ENCODE measurements at regions not wholly inside any gene's neighbourhood (a gene's known extent, or its start where the extent isn't known, plus 50 kb on each side); places are given as distances from the start of the nearest gene placed in this dataset.

DNA sequence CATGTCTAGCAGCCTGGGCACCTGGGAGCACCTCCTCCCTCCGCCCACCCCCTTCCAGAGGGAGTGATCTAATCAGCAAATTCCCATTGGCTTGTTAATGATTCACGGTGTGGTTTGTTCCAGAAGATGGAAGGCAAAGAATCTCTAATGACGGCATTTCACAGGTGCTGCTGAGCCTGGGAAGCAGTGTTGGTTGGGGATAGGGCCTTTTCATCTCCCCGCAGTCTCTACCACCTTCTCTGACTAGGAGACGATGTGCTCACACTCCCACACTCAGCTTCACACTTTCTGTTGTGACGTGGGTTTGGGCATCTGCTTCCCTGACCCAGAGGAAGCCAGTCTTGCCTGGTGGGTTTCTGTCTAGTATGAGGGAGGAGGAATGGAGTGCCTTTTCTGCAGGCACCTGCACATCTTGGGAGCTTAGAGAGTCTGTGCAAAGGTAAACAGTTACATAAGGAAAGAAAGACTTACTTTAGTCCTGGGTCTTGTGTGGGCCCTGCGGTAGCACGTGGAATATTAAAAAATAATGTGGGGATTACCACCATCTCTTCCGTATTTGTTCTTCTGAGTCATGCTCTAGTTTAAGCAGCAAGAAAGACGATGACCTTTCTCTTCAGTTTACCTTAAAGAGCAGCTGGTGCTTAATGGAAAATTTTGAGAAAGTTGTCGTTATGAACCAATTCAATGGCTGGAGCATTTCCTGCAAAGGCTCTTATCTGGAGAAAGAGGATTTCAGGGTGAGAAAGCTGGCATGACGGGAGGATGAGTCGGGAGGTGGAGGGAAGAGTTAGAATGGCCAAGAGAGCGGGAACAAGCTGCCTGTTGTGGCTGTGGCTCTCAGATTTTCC is 70.6 kb upstream of the ARHGAP5 start (continued):
- TF ChIP-seq, protein P1, sequence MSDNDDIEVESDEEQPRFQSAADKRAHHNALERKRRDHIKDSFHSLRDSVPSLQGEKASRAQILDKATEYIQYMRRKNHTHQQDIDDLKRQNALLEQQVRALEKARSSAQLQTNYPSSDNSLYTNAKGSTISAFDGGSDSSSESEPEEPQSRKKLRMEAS (IDR thresholded peaks at IDR 0.05) = peak; percentile 98
- TF ChIP-seq HOXA7 (CRISPR knock-in tag; IDR thresholded peaks at IDR 0.05) (no peak), CEBPB (IDR thresholded peaks at IDR 0.05) (no peak), PHF8 (IDR thresholded peaks at IDR 0.05; ENCODE audit: borderline replicate concordance, low read depth) (no peak), ZNF302 (CRISPR knock-in tag; IDR thresholded peaks at IDR 0.05) (0 out of 2 replicates have a peak, but pooled peaks have one; percentile 64), GATA3 (IDR thresholded peaks at IDR 0.05; ENCODE audit: borderline replicate concordance) (peak; percentile 83; the same call in 1 of the 2 replicates), HOXB13 (CRISPR knock-in tag; IDR thresholded peaks at IDR 0.05; ENCODE audit: low read depth) (peak; percentile 87; the same call in 1 of the 2 replicates), HDAC2 (IDR thresholded peaks at IDR 0.05) (no peak), NR3C1 (IDR thresholded peaks at IDR 0.05) (no peak), MYC (IDR thresholded peaks at IDR 0.05; ENCODE audit: borderline replicate concordance, low read length) (peak; percentile 59; the same call in 1 of the 2 replicates), POLR2A (IDR thresholded peaks at IDR 0.05; ENCODE audit: low read length) (no peak), NFE2L2 (conservative IDR thresholded peaks at IDR 0.05; ENCODE audit: low read length) (no peak), NPAS2 (CRISPR knock-in tag; IDR thresholded peaks at IDR 0.05; ENCODE audit: borderline replicate concordance) (no peak), ZC3H11A (IDR thresholded peaks at IDR 0.05) (no peak), ESRRA (IDR thresholded peaks at IDR 0.05; ENCODE audit: borderline replicate concordance, low read length) (no peak), TFCP2L1 (CRISPR knock-in tag; IDR thresholded peaks at IDR 0.05) (no peak), SMC3 (IDR thresholded peaks at IDR 0.05) (peak; percentile 36; the same call in 2 of the 3 replicates), RARB (CRISPR knock-in tag; IDR thresholded peaks at IDR 0.05) (no peak), ZSCAN20 (CRISPR knock-in tag; IDR thresholded peaks at IDR 0.05) (peak; percentile 69; the same call in 1 of the 2 replicates), CBX2 (IDR thresholded peaks at IDR 0.05; ENCODE audit: borderline replicate concordance, low read depth) (no peak), KDM1A (IDR thresholded peaks at IDR 0.05; ENCODE audit: low read depth) (no peak), MAFK (IDR thresholded peaks at IDR 0.05; ENCODE audit: partially characterized antibody) (peak; percentile 3), TP53 (CRISPR knock-in tag; IDR thresholded peaks at IDR 0.05) (no peak), SREBF2 (IDR thresholded peaks at IDR 0.05) (no peak), EHMT2 (IDR thresholded peaks at IDR 0.05; ENCODE audit: low read depth) (no peak), CHD2 (IDR thresholded peaks at IDR 0.05; ENCODE audit: low read length, partially characterized antibody) (no peak), EHF (CRISPR knock-in tag; IDR thresholded peaks at IDR 0.05) (peak; percentile 85; the same call in 1 of the 2 replicates), ZFP36 (IDR thresholded peaks at IDR 0.05; ENCODE audit: borderline replicate concordance, partially characterized antibody) (no peak), JUNB (IDR thresholded peaks at IDR 0.05) (peak; percentile 91)
- TF ChIP-seq, protein P2, sequence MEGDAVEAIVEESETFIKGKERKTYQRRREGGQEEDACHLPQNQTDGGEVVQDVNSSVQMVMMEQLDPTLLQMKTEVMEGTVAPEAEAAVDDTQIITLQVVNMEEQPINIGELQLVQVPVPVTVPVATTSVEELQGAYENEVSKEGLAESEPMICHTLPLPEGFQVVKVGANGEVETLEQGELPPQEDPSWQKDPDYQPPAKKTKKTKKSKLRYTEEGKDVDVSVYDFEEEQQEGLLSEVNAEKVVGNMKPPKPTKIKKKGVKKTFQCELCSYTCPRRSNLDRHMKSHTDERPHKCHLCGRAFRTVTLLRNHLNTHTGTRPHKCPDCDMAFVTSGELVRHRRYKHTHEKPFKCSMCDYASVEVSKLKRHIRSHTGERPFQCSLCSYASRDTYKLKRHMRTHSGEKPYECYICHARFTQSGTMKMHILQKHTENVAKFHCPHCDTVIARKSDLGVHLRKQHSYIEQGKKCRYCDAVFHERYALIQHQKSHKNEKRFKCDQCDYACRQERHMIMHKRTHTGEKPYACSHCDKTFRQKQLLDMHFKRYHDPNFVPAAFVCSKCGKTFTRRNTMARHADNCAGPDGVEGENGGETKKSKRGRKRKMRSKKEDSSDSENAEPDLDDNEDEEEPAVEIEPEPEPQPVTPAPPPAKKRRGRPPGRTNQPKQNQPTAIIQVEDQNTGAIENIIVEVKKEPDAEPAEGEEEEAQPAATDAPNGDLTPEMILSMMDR (IDR thresholded peaks at IDR 0.05) = no peak
- TF ChIP-seq, protein P3, sequence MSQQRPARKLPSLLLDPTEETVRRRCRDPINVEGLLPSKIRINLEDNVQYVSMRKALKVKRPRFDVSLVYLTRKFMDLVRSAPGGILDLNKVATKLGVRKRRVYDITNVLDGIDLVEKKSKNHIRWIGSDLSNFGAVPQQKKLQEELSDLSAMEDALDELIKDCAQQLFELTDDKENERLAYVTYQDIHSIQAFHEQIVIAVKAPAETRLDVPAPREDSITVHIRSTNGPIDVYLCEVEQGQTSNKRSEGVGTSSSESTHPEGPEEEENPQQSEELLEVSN (IDR thresholded peaks at IDR 0.05; ENCODE audit: borderline replicate concordance, low read depth) = peak; percentile 88
- TF ChIP-seq, protein P4, sequence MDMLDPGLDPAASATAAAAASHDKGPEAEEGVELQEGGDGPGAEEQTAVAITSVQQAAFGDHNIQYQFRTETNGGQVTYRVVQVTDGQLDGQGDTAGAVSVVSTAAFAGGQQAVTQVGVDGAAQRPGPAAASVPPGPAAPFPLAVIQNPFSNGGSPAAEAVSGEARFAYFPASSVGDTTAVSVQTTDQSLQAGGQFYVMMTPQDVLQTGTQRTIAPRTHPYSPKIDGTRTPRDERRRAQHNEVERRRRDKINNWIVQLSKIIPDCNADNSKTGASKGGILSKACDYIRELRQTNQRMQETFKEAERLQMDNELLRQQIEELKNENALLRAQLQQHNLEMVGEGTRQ (IDR thresholded peaks at IDR 0.05) = no peak
- TF ChIP-seq, protein P5, sequence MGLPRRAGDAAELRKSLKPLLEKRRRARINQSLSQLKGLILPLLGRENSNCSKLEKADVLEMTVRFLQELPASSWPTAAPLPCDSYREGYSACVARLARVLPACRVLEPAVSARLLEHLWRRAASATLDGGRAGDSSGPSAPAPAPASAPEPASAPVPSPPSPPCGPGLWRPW (IDR thresholded peaks at IDR 0.05) = no peak
- TF ChIP-seq, protein P6, sequence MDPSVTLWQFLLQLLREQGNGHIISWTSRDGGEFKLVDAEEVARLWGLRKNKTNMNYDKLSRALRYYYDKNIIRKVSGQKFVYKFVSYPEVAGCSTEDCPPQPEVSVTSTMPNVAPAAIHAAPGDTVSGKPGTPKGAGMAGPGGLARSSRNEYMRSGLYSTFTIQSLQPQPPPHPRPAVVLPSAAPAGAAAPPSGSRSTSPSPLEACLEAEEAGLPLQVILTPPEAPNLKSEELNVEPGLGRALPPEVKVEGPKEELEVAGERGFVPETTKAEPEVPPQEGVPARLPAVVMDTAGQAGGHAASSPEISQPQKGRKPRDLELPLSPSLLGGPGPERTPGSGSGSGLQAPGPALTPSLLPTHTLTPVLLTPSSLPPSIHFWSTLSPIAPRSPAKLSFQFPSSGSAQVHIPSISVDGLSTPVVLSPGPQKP (IDR thresholded peaks at IDR 0.05; ENCODE audit: low read depth, low read length) = no peak
- TF ChIP-seq, protein P7, sequence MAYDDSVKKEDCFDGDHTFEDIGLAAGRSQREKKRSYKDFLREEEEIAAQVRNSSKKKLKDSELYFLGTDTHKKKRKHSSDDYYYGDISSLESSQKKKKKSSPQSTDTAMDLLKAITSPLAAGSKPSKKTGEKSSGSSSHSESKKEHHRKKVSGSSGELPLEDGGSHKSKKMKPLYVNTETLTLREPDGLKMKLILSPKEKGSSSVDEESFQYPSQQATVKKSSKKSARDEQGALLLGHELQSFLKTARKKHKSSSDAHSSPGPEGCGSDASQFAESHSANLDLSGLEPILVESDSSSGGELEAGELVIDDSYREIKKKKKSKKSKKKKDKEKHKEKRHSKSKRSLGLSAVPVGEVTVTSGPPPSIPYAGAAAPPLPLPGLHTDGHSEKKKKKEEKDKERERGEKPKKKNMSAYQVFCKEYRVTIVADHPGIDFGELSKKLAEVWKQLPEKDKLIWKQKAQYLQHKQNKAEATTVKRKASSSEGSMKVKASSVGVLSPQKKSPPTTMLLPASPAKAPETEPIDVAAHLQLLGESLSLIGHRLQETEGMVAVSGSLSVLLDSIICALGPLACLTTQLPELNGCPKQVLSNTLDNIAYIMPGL (CRISPR knock-in tag; IDR thresholded peaks at IDR 0.05; ENCODE audit: borderline replicate concordance) = no peak
- TF ChIP-seq, protein P8, sequence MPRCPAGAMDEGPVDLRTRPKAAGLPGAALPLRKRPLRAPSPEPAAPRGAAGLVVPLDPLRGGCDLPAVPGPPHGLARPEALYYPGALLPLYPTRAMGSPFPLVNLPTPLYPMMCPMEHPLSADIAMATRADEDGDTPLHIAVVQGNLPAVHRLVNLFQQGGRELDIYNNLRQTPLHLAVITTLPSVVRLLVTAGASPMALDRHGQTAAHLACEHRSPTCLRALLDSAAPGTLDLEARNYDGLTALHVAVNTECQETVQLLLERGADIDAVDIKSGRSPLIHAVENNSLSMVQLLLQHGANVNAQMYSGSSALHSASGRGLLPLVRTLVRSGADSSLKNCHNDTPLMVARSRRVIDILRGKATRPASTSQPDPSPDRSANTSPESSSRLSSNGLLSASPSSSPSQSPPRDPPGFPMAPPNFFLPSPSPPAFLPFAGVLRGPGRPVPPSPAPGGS (IDR thresholded peaks at IDR 0.05) = peak; percentile 77; the same call in 1 of the 3 replicates
